Breast epithelium (tissue), 4 donors: ENCODE measurements at regions not wholly inside any gene's neighbourhood (a gene's known extent, or its start where the extent isn't known, plus 50 kb on each side); places are given as distances from the start of the nearest gene placed in this dataset.

Source experiments
- DNase-seq, 2 donors: peaks; one replicate each; pipeline ENCODE4 v3.0.0-alpha.2; 2019; ENCODE audit warnings: low spot score in 2 of 2
- H3K27ac ChIP-seq, 2 donors: fragments of 200-600 bp; sonication (generic) in 1 of 2; one replicate each; pipeline ENCODE4 v1.5.1; 2016 to 2019; ENCODE audit warnings: mild to moderate bottlenecking in 1 of 2
- H3K27me3 ChIP-seq, 2 donors: fragments of 200-600 bp; sonication (generic) in 1 of 2; one replicate each; pipeline versions ENCODE4 v1.5.1 to v1.6.0; 2017 to 2019; ENCODE audit warnings: control low read depth in 1 of 2, mild to moderate bottlenecking in 1 of 2
- H3K36me3 ChIP-seq: fragments of 200-600 bp; one replicate; pipeline ENCODE4 v1.5.1; 2019
- H3K4me1 ChIP-seq, 2 donors: fragments of 200-600 bp; sonication (generic); one replicate each; pipeline ENCODE4 v1.5.1; 2016 to 2019; ENCODE audit warnings: control low read depth in 1 of 2
- H3K4me3 ChIP-seq, 3 donors: fragments of 200-600 bp; sonication (generic); 1 replicate in 2 of 3; 2 replicates in 1 of 3; pipeline ENCODE4 v1.5.1; 2016 to 2019; ENCODE audit warnings: mild to moderate bottlenecking in 3 of 3, moderate library complexity in 2 of 3
- H3K9me3 ChIP-seq, 2 donors: fragments of 200-600 bp; sonication (generic) in 1 of 2; one replicate each; pipeline ENCODE4 v1.5.1; 2016 to 2019; ENCODE audit warnings: control low read depth in 1 of 2
- CTCF ChIP-seq, 3 donors: fragments of 450-650 bp; IDR thresholded peaks; one replicate each; pipeline ENCODE4 v1.5.1; 2016 to 2017; ENCODE audit warnings: antibody characterized with exemption in 3 of 3, mild to moderate bottlenecking in 3 of 3, moderate library complexity in 3 of 3
- POLR2A ChIP-seq: fragments of 450-650 bp; IDR thresholded peaks from one replicate; pipeline ENCODE4 v1.6.1; 2016; ENCODE audit warnings: antibody characterized with exemption, mild to moderate bottlenecking, moderate library complexity
- POLR2AphosphoS5 ChIP-seq, 3 donors: sonication (generic); formaldehyde crosslinking; IDR thresholded peaks; one replicate each; pipeline ENCODE4 v1.6.1; 2017; ENCODE audit warnings: antibody characterized with exemption in 3 of 3
- intact Hi-C: fragments of 100-400 bp; cut with DNase I; formaldehyde crosslinking; loops from one replicate; pipeline ENCODE4 v1.15.1; 2023; ENCODE audit warnings: low total_unique reads

- Histone ChIP-seq H3K4me3 (no peak overlapping the region), H3K4me1 (no peaks in the 10 kb centered on the region), H3K9me3 (no peaks in the 10 kb centered on the region), H3K36me3 (no peaks in the 10 kb centered on the region), H3K27me3 (peaks cover 0 to 14% of the 10 kb centered on the region in 2 donors), H3K27ac (no peak overlapping the region)
- DNase-seq: no peak
- TF ChIP-seq POLR2A: no peak
- no peak for TF ChIP-seq CTCF (IDR thresholded peaks at IDR 0.05)
- TF ChIP-seq POLR2AphosphoS5 (IDR thresholded peaks at IDR 0.05): no peak
- intact Hi-C loops: no loop called here
These were observed 97.5 kb upstream of the RPS6KA3 start for GRCh38 chrX:20364238-20364637.

GRCh38 chrX:20363275-20363674, 96.6 kb upstream of the RPS6KA3 start:
- DNase-seq: no peak
- H3K9me3 ChIP-seq: no peaks in the 10 kb centered on the region
- H3K4me1 ChIP-seq: no peaks in the 10 kb centered on the region
- H3K36me3 ChIP-seq: no peaks in the 10 kb centered on the region
- H3K27me3 ChIP-seq: peaks cover 0 to 19% of the 10 kb centered on the region in 2 donors
- no peak overlapping the region for H3K4me3 ChIP-seq
- H3K27ac ChIP-seq: peak overlapping the region; percentile 69 to 71
- TF ChIP-seq POLR2AphosphoS5 (IDR thresholded peaks at IDR 0.05) (no peak), CTCF (IDR thresholded peaks at IDR 0.05) (no peak), POLR2A (no peak)
- intact Hi-C loops: no loop called here

GRCh38 chrX:20362268-20363267, 95.9 kb upstream of the RPS6KA3 start:
- no peak for TF ChIP-seq CTCF (IDR thresholded peaks at IDR 0.05)
- no peak for TF ChIP-seq POLR2A
- TF ChIP-seq POLR2AphosphoS5 (IDR thresholded peaks at IDR 0.05): no peak
- peak overlapping the region in 1 of 3 donors; percentile 1 for H3K4me3 ChIP-seq
- H3K9me3 ChIP-seq: no peaks in the 10 kb centered on the region
- no peak for DNase-seq
- H3K27ac ChIP-seq: peak overlapping the region; percentile 69 to 71
- H3K36me3 ChIP-seq: no peaks in the 10 kb centered on the region
- H3K4me1 ChIP-seq: no peaks in the 10 kb centered on the region
- intact Hi-C loops: no loop called here
- H3K27me3 ChIP-seq: peaks cover 0 to 22% of the 10 kb centered on the region in 2 donors

- Histone ChIP-seq H3K4me3 (no peak overlapping the region), H3K36me3 (no peaks in the 10 kb centered on the region), H3K9me3 (no peaks in the 10 kb centered on the region), H3K4me1 (no peaks in the 10 kb centered on the region), H3K27ac (peak overlapping the region; percentile 69 to 71), H3K27me3 (peaks cover 0 to 26% of the 10 kb centered on the region in 2 donors)
- DNase-seq: no peak
- no peak for TF ChIP-seq CTCF (IDR thresholded peaks at IDR 0.05)
- no peak for TF ChIP-seq POLR2AphosphoS5 (IDR thresholded peaks at IDR 0.05)
- no peak for TF ChIP-seq POLR2A
- intact Hi-C loops: no loop called here
These were observed 95.2 kb upstream of the RPS6KA3 start for GRCh38 chrX:20361890-20362262.
